SK-N-SH (cell line): ENCODE measurements at regions not wholly inside any gene's neighbourhood (a gene's known extent, or its start where the extent isn't known, plus 50 kb on each side); places are given as distances from the start of the nearest gene placed in this dataset.

Experiments
- CTCF ChIA-PET: fragments of 300-600, 350-600 bp; formaldehyde crosslinking; extraction: SDS; loops from one replicate; lab custom pipeline; 2021; lab: Yijun Ruan, JAX
- POLR2A ChIA-PET: fragments of 350-600 bp; sonication (Branson Sonifier 250); formaldehyde crosslinking; extraction: SDS; loops from one replicate; lab custom pipeline; 2020; ENCODE audit warnings: antibody characterized with exemption, inconsistent platforms; lab: Yijun Ruan, JAX
- DNase-seq: peaks from one replicate; pipeline ENCODE4 v3.0.0; 2012
- H2AFZ ChIP-seq: fragments of 200-600 bp; sonication (generic); 2 replicates; pipeline ENCODE4 v1.8.1; 2016; ENCODE audit warnings: antibody characterized with exemption, mild to moderate bottlenecking, low read depth
- H3F3A ChIP-seq: fragments of 200-600 bp; sonication (generic); replicated peaks from 2 replicates; pipeline ENCODE3; 2016; ENCODE audit warnings: antibody characterized with exemption, mild to moderate bottlenecking; ENCODE audit not compliant: insufficient read depth
- H3K27ac ChIP-seq, 2 experiments: fragments of 200-500 bp in 1 of 2; fragments of 200-600 bp in 1 of 2; sonication (Bioruptor generic) in 1 of 2; sonication (generic), shearing (Covaris generic) in 1 of 2; 2 replicates each; pipeline versions ENCODE4 v1.5.1 to v1.6.1; 2014 to 2016; ENCODE audit warnings: low read depth in 2 of 2, inconsistent platforms in 1 of 2, low read length in 1 of 2, mild to moderate bottlenecking in 1 of 2, mixed read lengths in 1 of 2
- H3K27me3 ChIP-seq: fragments of 200-600 bp; sonication (generic), shearing (Covaris generic); 2 replicates; pipeline ENCODE4 v1.6.1; 2016; ENCODE audit warnings: mixed run types; ENCODE audit not compliant: insufficient read depth
- H3K36me3 ChIP-seq, 2 experiments: fragments of 200-500 bp in 1 of 2; fragments of 200-600 bp in 1 of 2; sonication (Bioruptor generic) in 1 of 2; sonication (generic) in 1 of 2; replicated peaks in 1 of 2; 2 replicates each; pipeline versions ENCODE3 to v1.5.1; 2014 to 2016; ENCODE audit warnings: low read length in 1 of 2, mild to moderate bottlenecking in 1 of 2; ENCODE audit not compliant: insufficient read depth in 2 of 2, control insufficient read depth in 1 of 2
- H3K4me1 ChIP-seq, 2 experiments: fragments of 200-500 bp in 1 of 2; fragments of 200-600 bp in 1 of 2; sonication (Bioruptor generic) in 1 of 2; sonication (generic), shearing (Covaris generic) in 1 of 2; 2 replicates each; pipeline versions ENCODE4 v1.5.1 to v1.6.1; 2014 to 2016; ENCODE audit warnings: low read depth in 1 of 2, low read length in 1 of 2, mixed run types in 1 of 2; ENCODE audit not compliant: insufficient read depth in 2 of 2, control insufficient read depth in 1 of 2
- H3K4me2 ChIP-seq: fragments of 200-600 bp; sonication (generic), shearing (Covaris generic); 2 replicates; pipeline ENCODE4 v1.6.1; 2017; ENCODE audit warnings: mixed run types
- H3K4me3 ChIP-seq, 2 experiments: fragments of 200-500 bp in 1 of 2; fragments of 200-600 bp in 1 of 2; sonication (Bioruptor generic) in 1 of 2; sonication (generic), shearing (Covaris generic) in 1 of 2; 2 replicates each; pipeline versions ENCODE4 v1.5.1 to v1.8.1; 2014 to 2016; ENCODE audit warnings: low read depth in 2 of 2, inconsistent platforms in 1 of 2, low read length in 1 of 2, mild to moderate bottlenecking in 1 of 2, mixed read lengths in 1 of 2, moderate library complexity in 1 of 2
- H3K79me2 ChIP-seq: fragments of 200-600 bp; sonication (generic); 2 replicates; pipeline ENCODE4 v1.8.1; 2017; ENCODE audit warnings: mild to moderate bottlenecking; ENCODE audit not compliant: insufficient read depth
- H3K9ac ChIP-seq: fragments of 200-600 bp; sonication (generic); 2 replicates; pipeline ENCODE4 v1.6.1; 2017; ENCODE audit warnings: mixed run types
- H3K9me2 ChIP-seq: fragments of 200-600 bp; sonication (generic); 2 replicates; pipeline ENCODE4 v1.6.1; 2017; ENCODE audit warnings: mixed run types
- H3K9me3 ChIP-seq: fragments of 200-600 bp; sonication (generic); 2 replicates; pipeline ENCODE4 v1.6.1; 2017; ENCODE audit warnings: mixed run types, mild to moderate bottlenecking, moderate library complexity
- H4K20me1 ChIP-seq: fragments of 200-600 bp; sonication (generic); 2 replicates; pipeline ENCODE4 v1.6.1; 2017; ENCODE audit warnings: mild to moderate bottlenecking, mixed run types; ENCODE audit not compliant: insufficient read depth
- CHD2 ChIP-seq: fragments of 150-350 bp; IDR thresholded peaks from 2 replicates; pipeline ENCODE4 v1.6.1; 2018; ENCODE audit warnings: low read length; ENCODE audit not compliant: partially characterized antibody
- EZH2phosphoT487 ChIP-seq: fragments of 200-600 bp; sonication (generic); IDR thresholded peaks from 2 replicates; pipeline ENCODE4 v1.6.1; 2017; ENCODE audit warnings: low read depth, mixed run types, mild to moderate bottlenecking, antibody characterized with exemption, moderate library complexity, borderline replicate concordance
- FOXJ3 ChIP-seq: sonication (generic); formaldehyde crosslinking; IDR thresholded peaks from 2 replicates; pipeline ENCODE4 v1.5.1; 2020; ENCODE audit warnings: mild to moderate bottlenecking, missing genetic modification reagents
- GATA2 ChIP-seq: sonication (generic); formaldehyde crosslinking; IDR thresholded peaks from 2 replicates; pipeline ENCODE4 v1.5.0; 2020; ENCODE audit warnings: mild to moderate bottlenecking, missing genetic modification reagents
- JUND ChIP-seq: IDR thresholded peaks from 2 replicates; pipeline ENCODE4 v1.4.0; 2012
- MEF2A ChIP-seq: IDR thresholded peaks from 2 replicates; pipeline ENCODE4 v1.4.0; 2012; ENCODE audit warnings: low read depth, borderline replicate concordance
- NFIC ChIP-seq: IDR thresholded peaks from 2 replicates; pipeline ENCODE4 v1.4.0; 2012; ENCODE audit warnings: borderline replicate concordance
- RAD21 ChIP-seq: IDR thresholded peaks from 2 replicates; pipeline ENCODE4 v1.6.1; 2012; ENCODE audit warnings: mild to moderate bottlenecking, low read length
- RCOR1 ChIP-seq: fragments of 150-350 bp; IDR thresholded peaks from 2 replicates; pipeline ENCODE4 v1.6.1; 2017; ENCODE audit warnings: antibody characterized with exemption, low read length
- RFX5 ChIP-seq: IDR thresholded peaks from 2 replicates; pipeline ENCODE4 v1.6.1; 2012; ENCODE audit warnings: mild to moderate bottlenecking, improper control_type of control experiment, low read length
- SIN3A ChIP-seq: IDR thresholded peaks from 2 replicates; pipeline ENCODE4 v1.6.1; 2012; ENCODE audit warnings: low read depth, mild to moderate bottlenecking, low read length, moderate library complexity, borderline replicate concordance
- TCF12 ChIP-seq: IDR thresholded peaks from 2 replicates; pipeline ENCODE4 v1.4.0; 2012
- TEAD4 ChIP-seq: IDR thresholded peaks from 2 replicates; pipeline ENCODE4 v1.4.0; 2012; ENCODE audit warnings: mild to moderate bottlenecking, borderline replicate concordance; ENCODE audit not compliant: insufficient read depth
- YY1 ChIP-seq: IDR thresholded peaks from 2 replicates; pipeline ENCODE4 v1.4.0; 2012; ENCODE audit warnings: low read depth, mild to moderate bottlenecking
- WGBS: methylation state at CpG from one replicate; pipeline ENCODE4 v1.1.6; 2017; ENCODE audit warnings: low lambda C conversion rate; 5-methylcytosine and 5-hydroxymethylcytosine counted together
- TF ChIP-seq, protein P1 (sequence below): IDR thresholded peaks from 2 replicates; pipeline ENCODE4 v1.6.1; 2012; ENCODE audit warnings: mild to moderate bottlenecking, low read depth, low read length, moderate library complexity
- TF ChIP-seq, protein P2 (sequence below): IDR thresholded peaks from 2 replicates; pipeline ENCODE4 v1.4.0; 2012; ENCODE audit warnings: low read depth, borderline replicate concordance
- TF ChIP-seq, protein P3 (sequence below): IDR thresholded peaks from 2 replicates; pipeline ENCODE4 v1.4.0; 2012; ENCODE audit warnings: low read depth
- TF ChIP-seq, protein P4 (sequence below): fragments of 150-350 bp; IDR thresholded peaks from 2 replicates; pipeline ENCODE4 v1.6.1; 2017; ENCODE audit warnings: antibody characterized with exemption, low read length, low read depth, borderline replicate concordance

DNA sequence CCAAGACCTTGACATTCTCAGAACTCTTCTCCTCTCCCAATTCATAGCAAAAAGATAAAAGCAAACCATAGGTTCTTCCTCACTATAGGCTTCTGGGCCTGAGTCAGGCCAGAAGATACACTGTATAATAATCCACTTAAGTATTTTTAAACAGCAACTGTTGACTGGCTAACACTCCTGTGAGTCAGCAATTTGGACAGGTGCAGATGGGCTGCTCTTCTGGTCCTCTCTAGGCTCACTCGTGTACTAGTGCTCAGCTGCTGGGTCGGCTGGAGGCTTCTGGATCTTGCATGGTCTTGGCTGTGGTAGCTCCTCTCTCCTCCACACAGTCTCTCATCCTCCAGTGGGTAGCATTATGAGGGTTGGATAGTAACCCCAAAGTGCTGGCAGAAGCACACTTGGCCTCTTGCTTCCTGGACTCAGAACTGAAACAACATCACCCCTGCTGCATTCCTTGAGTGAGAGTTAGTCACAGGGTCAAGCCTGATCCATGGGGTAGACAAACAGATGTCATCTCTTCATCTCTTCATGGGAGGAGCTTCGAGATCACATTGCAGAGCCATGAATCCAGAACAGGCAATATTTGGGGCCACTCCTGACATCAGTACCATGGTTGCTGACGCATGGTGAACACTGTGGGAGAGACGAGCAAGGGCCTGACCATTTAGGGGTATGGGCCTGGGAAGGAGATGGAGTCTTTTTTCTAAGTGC, 86.9 kb downstream of the C6orf118 start (continued):
- TF ChIP-seq, protein P1, sequence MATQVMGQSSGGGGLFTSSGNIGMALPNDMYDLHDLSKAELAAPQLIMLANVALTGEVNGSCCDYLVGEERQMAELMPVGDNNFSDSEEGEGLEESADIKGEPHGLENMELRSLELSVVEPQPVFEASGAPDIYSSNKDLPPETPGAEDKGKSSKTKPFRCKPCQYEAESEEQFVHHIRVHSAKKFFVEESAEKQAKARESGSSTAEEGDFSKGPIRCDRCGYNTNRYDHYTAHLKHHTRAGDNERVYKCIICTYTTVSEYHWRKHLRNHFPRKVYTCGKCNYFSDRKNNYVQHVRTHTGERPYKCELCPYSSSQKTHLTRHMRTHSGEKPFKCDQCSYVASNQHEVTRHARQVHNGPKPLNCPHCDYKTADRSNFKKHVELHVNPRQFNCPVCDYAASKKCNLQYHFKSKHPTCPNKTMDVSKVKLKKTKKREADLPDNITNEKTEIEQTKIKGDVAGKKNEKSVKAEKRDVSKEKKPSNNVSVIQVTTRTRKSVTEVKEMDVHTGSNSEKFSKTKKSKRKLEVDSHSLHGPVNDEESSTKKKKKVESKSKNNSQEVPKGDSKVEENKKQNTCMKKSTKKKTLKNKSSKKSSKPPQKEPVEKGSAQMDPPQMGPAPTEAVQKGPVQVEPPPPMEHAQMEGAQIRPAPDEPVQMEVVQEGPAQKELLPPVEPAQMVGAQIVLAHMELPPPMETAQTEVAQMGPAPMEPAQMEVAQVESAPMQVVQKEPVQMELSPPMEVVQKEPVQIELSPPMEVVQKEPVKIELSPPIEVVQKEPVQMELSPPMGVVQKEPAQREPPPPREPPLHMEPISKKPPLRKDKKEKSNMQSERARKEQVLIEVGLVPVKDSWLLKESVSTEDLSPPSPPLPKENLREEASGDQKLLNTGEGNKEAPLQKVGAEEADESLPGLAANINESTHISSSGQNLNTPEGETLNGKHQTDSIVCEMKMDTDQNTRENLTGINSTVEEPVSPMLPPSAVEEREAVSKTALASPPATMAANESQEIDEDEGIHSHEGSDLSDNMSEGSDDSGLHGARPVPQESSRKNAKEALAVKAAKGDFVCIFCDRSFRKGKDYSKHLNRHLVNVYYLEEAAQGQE, result no peak
- TF ChIP-seq NFIC (no peak), GATA2 (CRISPR knock-in tag) (no peak)

DNA sequence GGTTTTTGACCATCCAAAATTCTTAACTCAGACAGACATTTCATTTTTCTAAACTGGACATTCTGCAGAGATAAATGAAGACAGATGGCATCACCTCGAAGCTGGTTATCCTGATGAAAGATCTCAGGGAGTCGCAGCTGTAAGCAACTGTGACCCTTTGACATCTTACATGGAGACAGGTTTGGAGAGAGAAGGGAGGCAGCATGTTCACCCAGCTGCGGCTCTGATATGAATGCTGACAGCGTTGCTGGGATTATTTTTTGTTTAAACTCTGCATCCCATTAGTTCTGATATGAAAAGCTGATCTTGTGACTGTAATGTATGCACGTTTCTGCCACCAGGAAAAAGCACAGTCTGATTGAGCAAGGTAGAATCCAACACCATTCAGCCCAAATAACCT, 89.4 kb downstream of the C6orf118 start:
- WGBS, result 4% methylated on average over 5 of the region's 5 CpGs
- Histone ChIP-seq H3K4me1 (peaks cover 0 to 5% of the 10 kb centered on the region in 2 experiments; a peak in 2 of 4 replicates), H3K4me2 (no peak overlapping the region), H3K36me3 (no peaks in the 10 kb centered on the region), H3K9me2 (no peaks in the 10 kb centered on the region), H3K27me3 (no peaks in the 10 kb centered on the region), H3K27ac (no peak overlapping the region), H3K9ac (no peak overlapping the region), H3K79me2 (no peaks in the 10 kb centered on the region), H3K9me3 (no peaks in the 10 kb centered on the region), H3K4me3 (no peak overlapping the region), H3F3A (no peaks in the 10 kb centered on the region), H2AFZ (no peak overlapping the region), H4K20me1 (no peaks in the 10 kb centered on the region)
- CTCF ChIA-PET, result interaction anchor here (1.2 to 2.8 kb wide), 3 partner anchors 10 to 293 kb away, joined by 3 to 8 read pairs (median 5); no protein-coding TSS in a partner anchor
- DNase-seq, result no peak
- TF ChIP-seq RAD21 (no peak), MEF2A (no peak)
- TF ChIP-seq, protein P2, sequence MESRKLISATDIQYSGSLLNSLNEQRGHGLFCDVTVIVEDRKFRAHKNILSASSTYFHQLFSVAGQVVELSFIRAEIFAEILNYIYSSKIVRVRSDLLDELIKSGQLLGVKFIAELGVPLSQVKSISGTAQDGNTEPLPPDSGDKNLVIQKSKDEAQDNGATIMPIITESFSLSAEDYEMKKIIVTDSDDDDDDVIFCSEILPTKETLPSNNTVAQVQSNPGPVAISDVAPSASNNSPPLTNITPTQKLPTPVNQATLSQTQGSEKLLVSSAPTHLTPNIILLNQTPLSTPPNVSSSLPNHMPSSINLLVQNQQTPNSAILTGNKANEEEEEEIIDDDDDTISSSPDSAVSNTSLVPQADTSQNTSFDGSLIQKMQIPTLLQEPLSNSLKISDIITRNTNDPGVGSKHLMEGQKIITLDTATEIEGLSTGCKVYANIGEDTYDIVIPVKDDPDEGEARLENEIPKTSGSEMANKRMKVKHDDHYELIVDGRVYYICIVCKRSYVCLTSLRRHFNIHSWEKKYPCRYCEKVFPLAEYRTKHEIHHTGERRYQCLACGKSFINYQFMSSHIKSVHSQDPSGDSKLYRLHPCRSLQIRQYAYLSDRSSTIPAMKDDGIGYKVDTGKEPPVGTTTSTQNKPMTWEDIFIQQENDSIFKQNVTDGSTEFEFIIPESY, result no peak
- POLR2A ChIA-PET, result no interaction called here

DNA sequence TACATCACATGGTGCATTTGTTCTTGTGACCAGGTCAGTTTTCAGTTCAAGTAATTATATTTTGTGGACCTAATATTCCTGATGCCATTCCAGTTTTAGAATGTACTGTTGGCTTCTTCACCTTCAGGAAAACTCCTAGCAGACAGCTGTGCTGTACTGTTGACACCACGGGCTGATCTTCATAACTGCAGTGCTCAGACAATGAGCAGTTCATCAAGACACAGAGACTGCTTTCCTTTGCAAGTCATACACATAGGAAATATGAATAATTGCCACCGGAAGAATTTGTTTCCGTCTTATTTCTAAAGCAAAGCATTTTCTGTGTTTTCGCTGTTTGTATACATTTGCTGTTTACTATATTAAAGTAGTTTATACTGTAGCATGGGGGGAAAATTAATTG, 89.8 kb downstream of the C6orf118 start:
- Histone ChIP-seq H3K9ac (no peak overlapping the region), H3K9me2 (no peaks in the 10 kb centered on the region), H3K27me3 (no peaks in the 10 kb centered on the region), H3K4me3 (no peak overlapping the region), H3K27ac (no peak overlapping the region), H4K20me1 (no peaks in the 10 kb centered on the region), H3K4me2 (no peak overlapping the region), H3K9me3 (no peaks in the 10 kb centered on the region), H2AFZ (no peak overlapping the region), H3F3A (no peaks in the 10 kb centered on the region), H3K36me3 (no peaks in the 10 kb centered on the region), H3K79me2 (no peaks in the 10 kb centered on the region), H3K4me1 (peaks cover 0 to 5% of the 10 kb centered on the region in 2 experiments; a peak in 2 of 4 replicates)
- POLR2A ChIA-PET, result no interaction called here
- DNase-seq, result no peak
- 27% methylated on average over 4 of the region's 4 CpGs for WGBS
- CTCF ChIA-PET, result interaction anchor here (1.2 to 2.8 kb wide), 3 partner anchors 10 to 292 kb away, joined by 3 to 8 read pairs (median 5); no protein-coding TSS in a partner anchor
- TF ChIP-seq, protein P3, sequence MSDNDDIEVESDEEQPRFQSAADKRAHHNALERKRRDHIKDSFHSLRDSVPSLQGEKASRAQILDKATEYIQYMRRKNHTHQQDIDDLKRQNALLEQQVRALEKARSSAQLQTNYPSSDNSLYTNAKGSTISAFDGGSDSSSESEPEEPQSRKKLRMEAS, result no peak
- no peak for TF ChIP-seq NFIC
- TF ChIP-seq RFX5, result no peak
- no peak for TF ChIP-seq GATA2 (CRISPR knock-in tag)
- TF ChIP-seq TEAD4, result no peak
- TF ChIP-seq EZH2phosphoT487, result no peak
- TF ChIP-seq SIN3A, result no peak
- TF ChIP-seq YY1, result no peak
- TF ChIP-seq JUND, result no peak
- no peak for TF ChIP-seq RCOR1
- no peak for TF ChIP-seq FOXJ3 (CRISPR knock-in tag)
- TF ChIP-seq, protein P4, sequence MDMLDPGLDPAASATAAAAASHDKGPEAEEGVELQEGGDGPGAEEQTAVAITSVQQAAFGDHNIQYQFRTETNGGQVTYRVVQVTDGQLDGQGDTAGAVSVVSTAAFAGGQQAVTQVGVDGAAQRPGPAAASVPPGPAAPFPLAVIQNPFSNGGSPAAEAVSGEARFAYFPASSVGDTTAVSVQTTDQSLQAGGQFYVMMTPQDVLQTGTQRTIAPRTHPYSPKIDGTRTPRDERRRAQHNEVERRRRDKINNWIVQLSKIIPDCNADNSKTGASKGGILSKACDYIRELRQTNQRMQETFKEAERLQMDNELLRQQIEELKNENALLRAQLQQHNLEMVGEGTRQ, result no peak
- TF ChIP-seq MEF2A, result no peak
- TF ChIP-seq TCF12, result no peak
- no peak for TF ChIP-seq CHD2
